Colonic mucosa (tissue), 4 donors: ENCODE measurements at regions not wholly inside any gene's neighbourhood (a gene's known extent, or its start where the extent isn't known, plus 50 kb on each side); places are given as distances from the start of the nearest gene placed in this dataset.
"Not testable (repeated sequence)": the region's sequence is repeated elsewhere in the genome, so short reads cannot be mapped to it uniquely, and the experiment has no call there.

Experiments
- DNase-seq: peaks from one replicate; pipeline ENCODE4 v3.0.0-alpha.2; 2020
- H3K27ac ChIP-seq: fragments of 200-600 bp; one replicate; pipeline ENCODE4 v1.8.0; 2021
- H3K27me3 ChIP-seq: fragments of 200-600 bp; one replicate; pipeline ENCODE4 v1.8.0; 2021
- H3K36me3 ChIP-seq: fragments of 200-600 bp; one replicate; pipeline ENCODE4 v1.8.0; 2021
- H3K4me1 ChIP-seq: fragments of 200-600 bp; one replicate; pipeline ENCODE4 v1.8.0; 2021; ENCODE audit warnings: mild to moderate bottlenecking
- H3K4me3 ChIP-seq: fragments of 200-600 bp; one replicate; pipeline ENCODE4 v1.8.0; 2021
- H3K9ac ChIP-seq, 2 donors: one replicate each; pipeline ENCODE4 v1.7.0; 2013; ENCODE audit warnings: control low read depth in 2 of 2, low read depth in 2 of 2, low read length in 2 of 2
- H3K9me3 ChIP-seq: fragments of 200-600 bp; one replicate; pipeline ENCODE4 v1.8.0; 2021
- CTCF ChIP-seq: fragments of 200-600 bp; IDR thresholded peaks from one replicate; pipeline ENCODE4 v1.8.0; 2022; ENCODE audit warnings: antibody characterized with exemption, mild to moderate bottlenecking
- intact Hi-C: fragments of 100-400 bp; cut with DNase I; formaldehyde crosslinking; loops from one replicate; pipeline ENCODE4 v1.14.1; 2022
- donor health status: healthy.
- donor health status: DM: no; HTN: no; CAD: no.
- donor health status: DM: no; HTN: no; CAD: no.

GRCh38 chr1:59212706-59213105, 84.2 kb upstream of the FGGY start:
- intact Hi-C loops = no loop called here
- DNase-seq = no peak
- Histone ChIP-seq H3K4me1 (no peaks in the 10 kb centered on the region), H3K36me3 (no peaks in the 10 kb centered on the region), H3K9me3 (no peaks in the 10 kb centered on the region), H3K4me3 (no peak overlapping the region), H3K27ac (no peak overlapping the region), H3K9ac (no peak overlapping the region), H3K27me3 (no peaks in the 10 kb centered on the region)
- TF ChIP-seq CTCF = no peak

GRCh38 chr1:59214248-59215208, 82.4 kb upstream of the FGGY start:
- Histone ChIP-seq H3K36me3 (no peaks in the 10 kb centered on the region), H3K4me3 (no peak overlapping the region), H3K9ac (no peak overlapping the region), H3K27me3 (no peaks in the 10 kb centered on the region), H3K27ac (no peak overlapping the region), H3K9me3 (no peaks in the 10 kb centered on the region), H3K4me1 (no peaks in the 10 kb centered on the region)
- intact Hi-C loops = no loop called here
- TF ChIP-seq CTCF = no peak
- DNase-seq = peak; percentile 26

DNA sequence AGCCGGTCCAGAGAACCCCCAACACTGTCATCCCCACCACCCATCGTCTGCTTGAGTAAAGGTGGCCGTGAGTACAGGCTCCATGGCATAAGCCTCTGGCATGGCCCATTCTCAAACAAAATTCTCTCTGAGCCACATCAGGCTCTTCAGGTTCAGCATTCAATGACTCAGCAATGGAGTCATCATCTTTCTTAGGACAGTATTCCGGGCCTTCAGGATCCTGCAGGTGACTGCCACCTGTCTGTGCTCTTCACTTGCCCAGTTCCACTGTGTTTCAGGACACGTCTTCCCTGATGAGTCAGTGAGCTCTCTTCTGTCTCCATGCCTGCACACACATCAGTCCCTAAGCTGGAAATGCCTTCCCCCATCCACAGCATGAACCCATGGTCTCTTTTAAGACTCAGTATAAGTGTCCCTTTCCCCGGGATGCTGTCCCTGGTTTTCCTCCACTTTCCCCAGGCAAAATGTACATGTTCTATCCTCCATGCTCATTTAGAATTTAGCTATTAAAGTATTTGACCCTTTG, 81.1 kb upstream of the FGGY start:
- Histone ChIP-seq H3K36me3 (no peaks in the 10 kb centered on the region), H3K9ac (no peak overlapping the region), H3K9me3 (no peaks in the 10 kb centered on the region), H3K27me3 (no peaks in the 10 kb centered on the region), H3K27ac (no peak overlapping the region), H3K4me3 (no peak overlapping the region), H3K4me1 (no peaks in the 10 kb centered on the region)
- DNase-seq = no peak
- no peak for TF ChIP-seq CTCF
- intact Hi-C loops = no loop called here

GRCh38 chr1:59217439-59217838, 79.5 kb upstream of the FGGY start:
- H3K4me1 ChIP-seq, H3K27ac ChIP-seq, H3K9me3 ChIP-seq, H3K36me3 ChIP-seq, DNase-seq, H3K27me3 ChIP-seq, H3K4me3 ChIP-seq, intact Hi-C loops, H3K9ac ChIP-seq: not testable (repeated sequence)

DNA sequence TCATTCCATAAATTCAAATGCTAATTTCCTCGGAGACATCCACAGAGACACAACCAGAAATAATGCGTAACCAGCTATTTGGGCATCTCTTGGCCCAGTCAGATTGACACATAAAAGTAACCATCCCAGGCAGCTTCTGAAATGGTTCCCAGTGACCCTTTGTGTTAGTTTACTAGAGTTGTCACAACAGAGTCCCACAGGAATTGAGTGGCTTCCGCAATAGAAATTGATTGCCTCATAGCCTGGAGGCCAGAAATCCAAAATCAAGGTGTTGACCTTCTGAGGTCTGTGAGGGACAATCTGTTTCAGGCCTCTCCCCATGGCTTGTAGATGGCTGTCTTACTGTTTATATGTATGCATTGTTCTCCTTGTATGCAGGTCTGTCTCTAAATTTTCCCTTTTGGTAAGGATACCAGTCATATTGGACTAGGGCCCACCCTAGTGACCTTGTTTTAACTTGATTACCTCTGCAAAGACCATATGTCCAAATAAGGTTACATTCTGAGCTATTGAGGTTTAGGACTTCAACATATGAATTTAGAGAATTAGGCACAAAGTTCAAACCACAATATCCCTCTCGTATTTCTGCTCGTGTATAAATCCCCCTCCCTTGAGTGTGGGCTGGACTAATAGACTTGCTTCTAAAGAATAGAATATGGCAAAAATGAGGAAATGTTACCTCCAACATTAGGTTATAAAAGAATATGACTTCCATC, 78.2 kb upstream of the FGGY start:
- intact Hi-C loops = no loop called here
- Histone ChIP-seq H3K27ac (no peak overlapping the region), H3K4me3 (no peak overlapping the region), H3K4me1 (no peaks in the 10 kb centered on the region), H3K9ac (no peak overlapping the region), H3K27me3 (no peaks in the 10 kb centered on the region), H3K36me3 (no peaks in the 10 kb centered on the region), H3K9me3 (no peaks in the 10 kb centered on the region)
- DNase-seq = no peak
- TF ChIP-seq CTCF = no peak
